AG04449 (cell line): ENCODE measurements at regions not wholly inside any gene's neighbourhood (a gene's known extent, or its start where the extent isn't known, plus 50 kb on each side); places are given as distances from the start of the nearest gene placed in this dataset.

Experiments
- CTCF ChIA-PET: fragments of 350-600 bp; formaldehyde crosslinking; extraction: SDS; loops from one replicate; lab custom pipeline; 2021; ENCODE audit warnings: antibody characterized with exemption; lab: Yijun Ruan, JAX
- POLR2A ChIA-PET: fragments of 400-600, 350-600 bp; formaldehyde crosslinking; extraction: SDS; loops from one replicate; lab custom pipeline; 2020; ENCODE audit warnings: antibody characterized with exemption, inconsistent platforms; lab: Yijun Ruan, JAX
- DNase-seq: peaks from one replicate; pipeline ENCODE4 v3.0.0-alpha.2; 2010; ENCODE audit warnings: low read depth, low spot score
- H3K4me3 ChIP-seq: 2 replicates; pipeline ENCODE4 v1.5.1; 2011; ENCODE audit warnings: low read depth, mild to moderate bottlenecking, control low read depth, low read length
- TF ChIP-seq, protein P1 (sequence below): IDR thresholded peaks from one replicate; pipeline ENCODE4 v1.5.1; 2011; ENCODE audit warnings: mild to moderate bottlenecking, moderate library complexity, low read length, control low read depth, inconsistent platforms; ENCODE audit not compliant: insufficient read depth; ENCODE audit errors: missing control alignments

GRCh38 chr13:99847318-99847750 is 124.2 kb downstream of the ZIC5 start:
- POLR2A ChIA-PET = no interaction called here
- TF ChIP-seq, protein P1, sequence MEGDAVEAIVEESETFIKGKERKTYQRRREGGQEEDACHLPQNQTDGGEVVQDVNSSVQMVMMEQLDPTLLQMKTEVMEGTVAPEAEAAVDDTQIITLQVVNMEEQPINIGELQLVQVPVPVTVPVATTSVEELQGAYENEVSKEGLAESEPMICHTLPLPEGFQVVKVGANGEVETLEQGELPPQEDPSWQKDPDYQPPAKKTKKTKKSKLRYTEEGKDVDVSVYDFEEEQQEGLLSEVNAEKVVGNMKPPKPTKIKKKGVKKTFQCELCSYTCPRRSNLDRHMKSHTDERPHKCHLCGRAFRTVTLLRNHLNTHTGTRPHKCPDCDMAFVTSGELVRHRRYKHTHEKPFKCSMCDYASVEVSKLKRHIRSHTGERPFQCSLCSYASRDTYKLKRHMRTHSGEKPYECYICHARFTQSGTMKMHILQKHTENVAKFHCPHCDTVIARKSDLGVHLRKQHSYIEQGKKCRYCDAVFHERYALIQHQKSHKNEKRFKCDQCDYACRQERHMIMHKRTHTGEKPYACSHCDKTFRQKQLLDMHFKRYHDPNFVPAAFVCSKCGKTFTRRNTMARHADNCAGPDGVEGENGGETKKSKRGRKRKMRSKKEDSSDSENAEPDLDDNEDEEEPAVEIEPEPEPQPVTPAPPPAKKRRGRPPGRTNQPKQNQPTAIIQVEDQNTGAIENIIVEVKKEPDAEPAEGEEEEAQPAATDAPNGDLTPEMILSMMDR = no peak
- DNase-seq = no peak
- CTCF ChIA-PET = no interaction called here
- H3K4me3 ChIP-seq = no peak overlapping the region

DNA sequence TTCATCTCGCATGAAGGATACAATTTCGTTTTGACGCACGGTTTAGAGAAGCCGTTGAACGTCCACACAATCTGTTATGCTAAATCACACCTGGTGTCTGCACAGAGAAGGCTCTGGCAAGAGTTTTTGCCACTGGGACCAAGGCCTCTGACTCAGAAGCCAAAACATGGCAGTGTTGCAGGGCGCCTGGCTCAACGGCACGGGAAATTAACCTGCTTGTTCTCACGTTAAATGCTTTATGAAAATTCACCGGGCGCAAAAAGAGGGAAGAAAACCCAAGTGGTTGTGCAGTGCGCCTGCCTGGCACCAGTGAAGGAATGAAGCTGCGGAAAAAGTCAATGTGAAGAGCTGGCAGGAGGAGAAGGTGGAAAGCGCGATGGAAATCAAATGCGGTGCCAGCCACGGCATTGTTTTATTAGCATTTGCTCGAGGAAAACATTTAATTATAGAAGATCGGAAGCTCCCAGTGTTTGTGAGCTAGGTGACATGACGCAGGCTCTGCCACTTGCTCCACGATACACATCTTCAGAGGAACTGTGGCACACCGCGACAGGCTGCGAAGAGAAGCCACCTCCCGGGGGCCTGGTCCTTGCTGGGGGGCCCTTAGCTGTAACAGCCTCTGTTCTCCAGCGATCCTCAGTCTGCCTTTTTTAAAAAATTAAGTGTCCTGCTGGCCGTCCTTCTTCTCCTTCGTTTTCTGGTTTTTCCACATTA is 126.2 kb downstream of the ZIC5 start:
- DNase-seq = no peak

GRCh38 chr13:99844421-99844820 is 127.1 kb downstream of the ZIC5 start:
- DNase-seq = no peak
- H3K4me3 ChIP-seq = no peak overlapping the region
- ChIA-PET POLR2A (no interaction called here), CTCF (no interaction called here)
- TF ChIP-seq, protein P1 = no peak

More for the DNA sequence above, 126.2 kb downstream of the ZIC5 start:
- H3K4me3 ChIP-seq = no peak overlapping the region
- POLR2A ChIA-PET = no interaction called here
- TF ChIP-seq, protein P1 = no peak
- CTCF ChIA-PET = no interaction called here

DNA sequence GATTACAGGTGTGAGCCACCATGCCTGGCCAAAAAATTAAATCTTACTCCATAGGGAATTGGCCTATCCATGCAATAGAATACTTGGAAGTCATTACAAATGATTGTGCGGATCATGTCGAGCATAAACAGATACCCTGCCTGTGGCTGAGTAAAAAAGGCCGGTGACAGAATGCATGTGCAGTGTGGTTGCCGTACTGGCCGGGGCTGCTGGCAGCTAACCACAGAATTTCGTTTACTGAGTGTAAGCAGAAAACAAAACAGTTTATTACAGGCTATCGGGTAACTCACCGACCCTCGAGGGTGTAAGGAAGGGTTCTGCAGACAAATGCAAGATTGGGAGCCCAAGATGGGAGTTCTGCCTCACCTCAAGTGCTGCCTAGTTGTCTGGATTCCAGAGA is 127.7 kb downstream of the ZIC5 start:
- CTCF ChIA-PET = no interaction called here
- POLR2A ChIA-PET = no interaction called here
- TF ChIP-seq, protein P1 = no peak
- H3K4me3 ChIP-seq = no peak overlapping the region
- no peak for DNase-seq

GRCh38 chr13:99842405-99842804 is 129.2 kb downstream of the ZIC5 start:
- DNase-seq = no peak
- TF ChIP-seq, protein P1 = no peak
- POLR2A ChIA-PET = no interaction called here
- no peak overlapping the region for H3K4me3 ChIP-seq
- CTCF ChIA-PET = no interaction called here

- H3K4me3 ChIP-seq = no peak overlapping the region
- no peak for DNase-seq
- TF ChIP-seq, protein P1 = no peak
- CTCF ChIA-PET = no interaction called here
- POLR2A ChIA-PET = no interaction called here
Observed at GRCh38 chr13:99836291-99836690, 135.3 kb downstream of the ZIC5 start.
